ENCODE measurements at regions not wholly inside any gene's neighbourhood (a gene's known extent, or its start where the extent isn't known, plus 50 kb on each side); places are given as distances from the start of the nearest gene placed in this dataset.
A peak's percentile ranks its signal among the peaks of the same experiment; 100 is the strongest.

GRCh38 chr7:54701982-54702381 is 57.0 kb downstream of the SEC61G start:
- no peak for DNase-seq

- no peak for DNase-seq
These were observed 59.3 kb downstream of the SEC61G start for GRCh38 chr7:54699715-54700114.

GRCh38 chr7:54697659-54698186 is 61.3 kb downstream of the SEC61G start:
- DNase-seq: no peak

- no peak for DNase-seq
These were observed 68.1 kb downstream of the SEC61G start for GRCh38 chr7:54690892-54691291.

- no peak for DNase-seq
These were observed 69.0 kb downstream of the SEC61G start for GRCh38 chr7:54690050-54690443.

GRCh38 chr7:54689394-54690049 is 69.5 kb downstream of the SEC61G start:
- DNase-seq: no peak

- DNase-seq: no peak
These were observed 71.4 kb downstream of the SEC61G start for GRCh38 chr7:54687462-54688212.

- no peak for DNase-seq
These were observed 78.5 kb downstream of the SEC61G start for GRCh38 chr7:54680377-54681005.

GRCh38 chr7:54679490-54679817 is 79.6 kb downstream of the SEC61G start:
- DNase-seq: no peak

- no peak for DNase-seq
These were observed 80.1 kb downstream of the SEC61G start for GRCh38 chr7:54678763-54679489.

- DNase-seq: no peak
These were observed 84.1 kb downstream of the SEC61G start for GRCh38 chr7:54674891-54675290.

GRCh38 chr7:54672519-54672918 is 86.5 kb downstream of the SEC61G start:
- no peak for DNase-seq

GRCh38 chr7:54664235-54665228 is 94.5 kb downstream of the SEC61G start:
- peak; percentile 49 to 66 for DNase-seq

GRCh38 chr7:54663603-54664234 is 95.3 kb downstream of the SEC61G start:
- no peak for DNase-seq

- no peak for DNase-seq
These were observed 95.8 kb downstream of the SEC61G start for GRCh38 chr7:54663186-54663585.

- no peak for DNase-seq
These were observed 96.3 kb downstream of the SEC61G start for GRCh38 chr7:54662701-54663100.

GRCh38 chr7:54653905-54654304 is 105.1 kb downstream of the SEC61G start:
- no peak for DNase-seq

GRCh38 chr7:54643064-54643463 is 100.9 kb downstream of the VSTM2A start:
- no peak for DNase-seq

- DNase-seq: no peak
These were observed 95.7 kb downstream of the VSTM2A start for GRCh38 chr7:54637712-54638396.

GRCh38 chr7:54632696-54633095 is 90.5 kb downstream of the VSTM2A start:
- DNase-seq: no peak

GRCh38 chr7:54629771-54630170 is 87.6 kb downstream of the VSTM2A start:
- DNase-seq: no peak

Measured in hippocampal formation (tissue), 2 donors.